HEK293 (cell line): ENCODE measurements at regions not wholly inside any gene's neighbourhood (a gene's known extent, or its start where the extent isn't known, plus 50 kb on each side); places are given as distances from the start of the nearest gene placed in this dataset.

ENCODE experiments used
- CTCF ChIA-PET: fragments of 350-600 bp; formaldehyde crosslinking; extraction: SDS; loops from one replicate; lab custom pipeline; 2021; ENCODE audit warnings: antibody characterized with exemption; lab: Yijun Ruan, JAX
- POLR2A ChIA-PET: fragments of 300-600 bp; formaldehyde crosslinking; extraction: SDS; loops from one replicate; lab custom pipeline; 2020; ENCODE audit warnings: antibody characterized with exemption, inconsistent platforms; lab: Yijun Ruan, JAX
- H3K27ac ChIP-seq: fragments of 200-500 bp; sonication (Bioruptor generic); 2 replicates; pipeline ENCODE4 v1.5.1; 2014; ENCODE audit warnings: low read depth, low read length, control low read depth, inconsistent platforms; ENCODE audit errors: extremely low read depth
- H3K36me3 ChIP-seq, 2 experiments: fragments of 200-500 bp in 1 of 2; sonication (Bioruptor generic) in 1 of 2; 1 replicate in 1 of 2; 2 replicates in 1 of 2; pipeline ENCODE4 v1.5.1; 2014 to 2017; ENCODE audit warnings: inconsistent platforms in 2 of 2, low read length in 2 of 2; ENCODE audit not compliant: control insufficient read depth in 2 of 2, insufficient read depth in 1 of 2
- H3K4me1 ChIP-seq: fragments of 200-500 bp; sonication (Bioruptor generic); 2 replicates; pipeline ENCODE4 v1.5.1; 2014; ENCODE audit warnings: mild to moderate bottlenecking, low read length, inconsistent platforms; ENCODE audit not compliant: control insufficient read depth, insufficient read depth
- H3K4me3 ChIP-seq: 2 replicates; pipeline ENCODE4 v1.5.1; 2011; ENCODE audit warnings: low read depth, mild to moderate bottlenecking, control low read depth, low read length, moderate library complexity
- H3K9me3 ChIP-seq: fragments of 200-500 bp; sonication (Bioruptor generic); 2 replicates; pipeline ENCODE4 v1.5.1; 2014; ENCODE audit warnings: low read depth, low read length, inconsistent platforms; ENCODE audit not compliant: control insufficient read depth, insufficient read depth
- ELK4 ChIP-seq: IDR thresholded peaks from 2 replicates; pipeline ENCODE4 v1.6.1; 2011; ENCODE audit warnings: mild to moderate bottlenecking, low read depth, low read length, borderline replicate concordance
- KLF8 ChIP-seq: fragments of 450-650 bp; formaldehyde crosslinking; IDR thresholded peaks from 2 replicates; pipeline ENCODE4 v1.5.1; 2016; ENCODE audit warnings: missing biosample characterization, missing genetic modification characterization
- PBX3 ChIP-seq: sonication (generic); formaldehyde crosslinking; IDR thresholded peaks from 2 replicates; pipeline ENCODE4 v1.8.1; 2022; ENCODE audit warnings: mild to moderate bottlenecking, moderate library complexity, missing genetic modification reagents
- PRDM6 ChIP-seq: fragments of 450-650 bp; formaldehyde crosslinking; IDR thresholded peaks from 2 replicates; pipeline ENCODE4 v1.5.1; 2017; ENCODE audit warnings: missing biosample characterization, missing genetic modification characterization
- SP2 ChIP-seq: fragments of 450-650 bp; formaldehyde crosslinking; IDR thresholded peaks from 2 replicates; pipeline ENCODE4 v1.5.1; 2016; ENCODE audit warnings: missing biosample characterization, missing genetic modification characterization
- YY2 ChIP-seq: fragments of 450-650 bp; formaldehyde crosslinking; IDR thresholded peaks from 2 replicates; pipeline ENCODE4 v1.5.1; 2016; ENCODE audit warnings: missing biosample characterization, missing genetic modification characterization
- ZBTB17 ChIP-seq: fragments of 450-650 bp; formaldehyde crosslinking; IDR thresholded peaks from 2 replicates; pipeline ENCODE4 v1.5.1; 2016; ENCODE audit warnings: missing biosample characterization, missing genetic modification characterization
- ZNF214 ChIP-seq: fragments of 450-650 bp; formaldehyde crosslinking; IDR thresholded peaks from 2 replicates; pipeline ENCODE4 v1.5.1; 2017; ENCODE audit warnings: missing biosample characterization, mild to moderate bottlenecking, missing genetic modification characterization, borderline replicate concordance
- ZNF324 ChIP-seq: fragments of 450-650 bp; formaldehyde crosslinking; IDR thresholded peaks from 2 replicates; pipeline ENCODE4 v1.5.1; 2016; ENCODE audit warnings: missing biosample characterization, missing genetic modification characterization
- ZNF404 ChIP-seq: fragments of 450-650 bp; formaldehyde crosslinking; IDR thresholded peaks from 2 replicates; pipeline ENCODE4 v1.5.1; 2017; ENCODE audit warnings: missing biosample characterization, missing genetic modification characterization
- ZNF433 ChIP-seq: fragments of 450-650 bp; formaldehyde crosslinking; IDR thresholded peaks from 2 replicates; pipeline ENCODE4 v1.5.1; 2016; ENCODE audit warnings: missing biosample characterization, missing genetic modification characterization, low read depth
- ZNF530 ChIP-seq: fragments of 450-650 bp; formaldehyde crosslinking; IDR thresholded peaks from 2 replicates; pipeline ENCODE4 v1.5.1; 2016; ENCODE audit warnings: low read depth, missing biosample characterization, missing genetic modification characterization
- ZNF624 ChIP-seq: fragments of 450-650 bp; formaldehyde crosslinking; IDR thresholded peaks from 2 replicates; pipeline ENCODE4 v1.5.1; 2017; ENCODE audit warnings: missing biosample characterization, missing genetic modification characterization
- ZNF626 ChIP-seq: fragments of 450-650 bp; sonication (Bioruptor Pico); formaldehyde crosslinking; IDR thresholded peaks from 2 replicates; pipeline ENCODE4 v1.5.1; 2018; ENCODE audit warnings: missing biosample characterization, missing genetic modification characterization, inconsistent platforms
- ZNF704 ChIP-seq: fragments of 450-650 bp; formaldehyde crosslinking; IDR thresholded peaks from 2 replicates; pipeline ENCODE4 v1.5.1; 2016; ENCODE audit warnings: missing biosample characterization, missing genetic modification characterization
- ZNF837 ChIP-seq: fragments of 450-650 bp; formaldehyde crosslinking; IDR thresholded peaks from 2 replicates; pipeline ENCODE4 v1.5.1; 2016; ENCODE audit warnings: missing biosample characterization, missing genetic modification characterization
- ZNF843 ChIP-seq: fragments of 450-650 bp; formaldehyde crosslinking; IDR thresholded peaks from 2 replicates; pipeline ENCODE4 v1.5.1; 2016; ENCODE audit warnings: missing biosample characterization, missing genetic modification characterization
- TF ChIP-seq, protein P1 (sequence below): fragments of 450-650 bp; formaldehyde crosslinking; IDR thresholded peaks from 2 replicates; pipeline ENCODE4 v1.5.1; 2016; ENCODE audit warnings: missing biosample characterization, missing genetic modification characterization
- TF ChIP-seq, protein P2 (sequence below): fragments of 450-650 bp; formaldehyde crosslinking; IDR thresholded peaks from 2 replicates; pipeline ENCODE4 v1.5.1; 2016; ENCODE audit warnings: missing biosample characterization, missing genetic modification characterization
- TF ChIP-seq, protein P3 (sequence below): fragments of 450-650 bp; formaldehyde crosslinking; conservative IDR thresholded peaks from 2 replicates; pipeline ENCODE4 v1.5.1; 2016; ENCODE audit warnings: low read depth, missing biosample characterization, missing genetic modification characterization

- no peak for TF ChIP-seq ZNF626 (tag by site-specific recombination)
- no peak for TF ChIP-seq ZNF214 (tag by site-specific recombination)
These were observed 1351.7 kb upstream of the ADGRL3 start (continued) for GRCh38 chr4:59848457-59848856.

- Histone ChIP-seq H3K27ac (no peak overlapping the region), H3K9me3 (no peaks in the 10 kb centered on the region), H3K4me3 (no peak overlapping the region)
- TF ChIP-seq ZNF704 (tag by site-specific recombination) (no peak), KLF8 (tag by site-specific recombination) (no peak), ZNF843 (tag by site-specific recombination) (no peak)
- TF ChIP-seq, all 188 proteins: peak for 0
- POLR2A ChIA-PET: no interaction called here
- H3K36me3 ChIP-seq: no peaks in the 10 kb centered on the region
- CTCF ChIA-PET: no interaction called here
- no peaks in the 10 kb centered on the region for H3K4me1 ChIP-seq
These were observed 1344.3 kb upstream of the ADGRL3 start for GRCh38 chr4:59855630-59856352.

GRCh38 chr4:59869056-59869455 lies 1331.1 kb upstream of the ADGRL3 start:
- Histone ChIP-seq H3K4me1 (no peaks in the 10 kb centered on the region), H3K36me3 (no peaks in the 10 kb centered on the region), H3K27ac (no peak overlapping the region), H3K9me3 (no peaks in the 10 kb centered on the region), H3K4me3 (no peak overlapping the region)
- POLR2A ChIA-PET: no interaction called here
- CTCF ChIA-PET: no interaction called here
- TF ChIP-seq, protein P1, sequence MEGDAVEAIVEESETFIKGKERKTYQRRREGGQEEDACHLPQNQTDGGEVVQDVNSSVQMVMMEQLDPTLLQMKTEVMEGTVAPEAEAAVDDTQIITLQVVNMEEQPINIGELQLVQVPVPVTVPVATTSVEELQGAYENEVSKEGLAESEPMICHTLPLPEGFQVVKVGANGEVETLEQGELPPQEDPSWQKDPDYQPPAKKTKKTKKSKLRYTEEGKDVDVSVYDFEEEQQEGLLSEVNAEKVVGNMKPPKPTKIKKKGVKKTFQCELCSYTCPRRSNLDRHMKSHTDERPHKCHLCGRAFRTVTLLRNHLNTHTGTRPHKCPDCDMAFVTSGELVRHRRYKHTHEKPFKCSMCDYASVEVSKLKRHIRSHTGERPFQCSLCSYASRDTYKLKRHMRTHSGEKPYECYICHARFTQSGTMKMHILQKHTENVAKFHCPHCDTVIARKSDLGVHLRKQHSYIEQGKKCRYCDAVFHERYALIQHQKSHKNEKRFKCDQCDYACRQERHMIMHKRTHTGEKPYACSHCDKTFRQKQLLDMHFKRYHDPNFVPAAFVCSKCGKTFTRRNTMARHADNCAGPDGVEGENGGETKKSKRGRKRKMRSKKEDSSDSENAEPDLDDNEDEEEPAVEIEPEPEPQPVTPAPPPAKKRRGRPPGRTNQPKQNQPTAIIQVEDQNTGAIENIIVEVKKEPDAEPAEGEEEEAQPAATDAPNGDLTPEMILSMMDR (tag by site-specific recombination): no peak
- no peak for TF ChIP-seq ZNF837 (tag by site-specific recombination)
- no peak for TF ChIP-seq SP2 (tag by site-specific recombination)
- no peak for TF ChIP-seq PRDM6 (tag by site-specific recombination)
- no peak for TF ChIP-seq ELK4
- no peak for TF ChIP-seq ZBTB17 (tag by site-specific recombination)
- TF ChIP-seq ZNF214 (tag by site-specific recombination): no peak
- TF ChIP-seq ZNF624 (tag by site-specific recombination): no peak
- TF ChIP-seq, protein P2, sequence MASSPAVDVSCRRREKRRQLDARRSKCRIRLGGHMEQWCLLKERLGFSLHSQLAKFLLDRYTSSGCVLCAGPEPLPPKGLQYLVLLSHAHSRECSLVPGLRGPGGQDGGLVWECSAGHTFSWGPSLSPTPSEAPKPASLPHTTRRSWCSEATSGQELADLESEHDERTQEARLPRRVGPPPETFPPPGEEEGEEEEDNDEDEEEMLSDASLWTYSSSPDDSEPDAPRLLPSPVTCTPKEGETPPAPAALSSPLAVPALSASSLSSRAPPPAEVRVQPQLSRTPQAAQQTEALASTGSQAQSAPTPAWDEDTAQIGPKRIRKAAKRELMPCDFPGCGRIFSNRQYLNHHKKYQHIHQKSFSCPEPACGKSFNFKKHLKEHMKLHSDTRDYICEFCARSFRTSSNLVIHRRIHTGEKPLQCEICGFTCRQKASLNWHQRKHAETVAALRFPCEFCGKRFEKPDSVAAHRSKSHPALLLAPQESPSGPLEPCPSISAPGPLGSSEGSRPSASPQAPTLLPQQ (tag by site-specific recombination): no peak
- TF ChIP-seq ZNF530: no peak
- no peak for TF ChIP-seq YY2 (tag by site-specific recombination)
- no peak for TF ChIP-seq PBX3 (CRISPR knock-in tag)
- no peak for TF ChIP-seq ZNF433 (tag by site-specific recombination)
- TF ChIP-seq, protein P3, sequence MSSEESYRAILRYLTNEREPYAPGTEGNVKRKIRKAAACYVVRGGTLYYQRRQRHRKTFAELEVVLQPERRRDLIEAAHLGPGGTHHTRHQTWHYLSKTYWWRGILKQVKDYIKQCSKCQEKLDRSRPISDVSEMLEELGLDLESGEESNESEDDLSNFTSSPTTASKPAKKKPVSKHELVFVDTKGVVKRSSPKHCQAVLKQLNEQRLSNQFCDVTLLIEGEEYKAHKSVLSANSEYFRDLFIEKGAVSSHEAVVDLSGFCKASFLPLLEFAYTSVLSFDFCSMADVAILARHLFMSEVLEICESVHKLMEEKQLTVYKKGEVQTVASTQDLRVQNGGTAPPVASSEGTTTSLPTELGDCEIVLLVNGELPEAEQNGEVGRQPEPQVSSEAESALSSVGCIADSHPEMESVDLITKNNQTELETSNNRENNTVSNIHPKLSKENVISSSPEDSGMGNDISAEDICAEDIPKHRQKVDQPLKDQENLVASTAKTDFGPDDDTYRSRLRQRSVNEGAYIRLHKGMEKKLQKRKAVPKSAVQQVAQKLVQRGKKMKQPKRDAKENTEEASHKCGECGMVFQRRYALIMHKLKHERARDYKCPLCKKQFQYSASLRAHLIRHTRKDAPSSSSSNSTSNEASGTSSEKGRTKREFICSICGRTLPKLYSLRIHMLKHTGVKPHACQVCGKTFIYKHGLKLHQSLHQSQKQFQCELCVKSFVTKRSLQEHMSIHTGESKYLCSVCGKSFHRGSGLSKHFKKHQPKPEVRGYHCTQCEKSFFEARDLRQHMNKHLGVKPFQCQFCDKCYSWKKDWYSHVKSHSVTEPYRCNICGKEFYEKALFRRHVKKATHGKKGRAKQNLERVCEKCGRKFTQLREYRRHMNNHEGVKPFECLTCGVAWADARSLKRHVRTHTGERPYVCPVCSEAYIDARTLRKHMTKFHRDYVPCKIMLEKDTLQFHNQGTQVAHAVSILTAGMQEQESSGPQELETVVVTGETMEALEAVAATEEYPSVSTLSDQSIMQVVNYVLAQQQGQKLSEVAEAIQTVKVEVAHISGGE (tag by site-specific recombination): no peak
- no peak for TF ChIP-seq ZNF404
- TF ChIP-seq ZNF324 (tag by site-specific recombination): no peak
